Putamen (tissue), 1 donor: ENCODE measurements at regions not wholly inside any gene's neighbourhood (a gene's known extent, or its start where the extent isn't known, plus 50 kb on each side); places are given as distances from the start of the nearest gene placed in this dataset.

Source experiments
- DNase-seq: peaks from one replicate; pipeline ENCODE4 v3.0.0-alpha.2; 2016; ENCODE audit warnings: low spot score

- peak; percentile 37 for DNase-seq
Observed at GRCh38 chr18:39675368-39675767, 2109.8 kb upstream of the CELF4 start.

GRCh38 chr18:39672171-39672570, 2106.6 kb upstream of the CELF4 start:
- DNase-seq = no peak

DNA sequence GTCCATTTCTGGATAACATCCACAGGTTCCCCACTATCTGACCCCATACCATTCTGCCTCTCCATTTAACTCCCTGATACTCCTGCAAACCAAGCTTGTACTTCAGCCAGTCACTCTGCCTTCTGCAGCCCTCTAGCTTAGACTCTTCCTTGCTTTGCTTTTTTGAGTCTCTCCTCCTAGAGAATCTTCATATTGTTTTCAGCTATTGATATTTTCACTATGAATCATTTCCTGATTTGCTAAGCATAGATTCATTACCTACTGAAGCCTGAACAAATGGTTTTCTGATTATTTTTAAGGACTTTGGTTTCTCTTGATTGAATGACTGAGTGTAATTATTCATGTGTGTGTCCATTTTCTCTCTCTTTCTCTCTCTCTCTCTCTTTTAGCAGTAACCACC, 2102.3 kb upstream of the CELF4 start:
- DNase-seq = no peak

DNA sequence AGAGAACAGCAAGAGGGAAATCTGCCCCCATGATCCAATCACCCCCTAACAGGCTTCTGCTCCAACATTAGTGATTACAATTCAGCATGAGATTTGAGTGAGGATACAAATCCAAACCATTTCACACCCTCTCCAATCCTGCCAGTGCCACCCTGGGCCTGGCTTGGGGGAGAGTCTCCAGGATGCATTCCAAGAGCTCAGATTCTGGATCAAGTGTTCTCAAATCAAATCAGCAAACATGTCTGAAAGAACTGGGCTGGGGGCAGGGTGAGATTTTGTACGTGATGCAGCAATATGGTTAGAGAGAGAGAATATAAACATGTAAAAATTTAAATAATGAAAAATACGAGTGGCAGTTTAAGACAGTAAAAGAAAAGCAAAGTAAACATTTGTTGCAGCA, 2100.9 kb upstream of the CELF4 start:
- DNase-seq = no peak

DNA sequence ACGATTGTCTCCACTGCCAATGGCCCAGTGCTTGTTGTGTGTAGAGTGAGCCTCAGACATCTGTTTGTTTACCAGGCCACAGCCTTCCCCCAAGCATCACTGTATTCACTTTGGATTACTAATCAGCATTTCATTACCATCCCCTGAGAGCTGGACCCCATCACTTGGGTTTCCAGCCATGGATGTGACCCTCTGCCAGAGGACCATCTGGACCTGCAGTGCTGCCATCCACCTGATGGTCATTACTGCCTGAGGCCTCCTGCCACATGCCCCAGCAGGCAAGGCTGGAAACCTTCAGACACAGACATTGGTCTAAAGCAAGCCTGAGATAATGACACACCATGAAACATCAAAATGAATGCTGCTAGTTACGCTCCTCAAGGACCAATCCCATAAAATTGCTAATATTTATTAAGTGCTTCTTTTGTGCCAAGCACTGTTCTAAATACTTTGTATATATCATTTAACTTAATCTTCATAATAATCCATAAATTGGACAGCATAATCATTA, 2096.3 kb upstream of the CELF4 start:
- DNase-seq = no peak

- no peak for DNase-seq
Observed at GRCh38 chr18:39660141-39660540, 2094.5 kb upstream of the CELF4 start.

DNA sequence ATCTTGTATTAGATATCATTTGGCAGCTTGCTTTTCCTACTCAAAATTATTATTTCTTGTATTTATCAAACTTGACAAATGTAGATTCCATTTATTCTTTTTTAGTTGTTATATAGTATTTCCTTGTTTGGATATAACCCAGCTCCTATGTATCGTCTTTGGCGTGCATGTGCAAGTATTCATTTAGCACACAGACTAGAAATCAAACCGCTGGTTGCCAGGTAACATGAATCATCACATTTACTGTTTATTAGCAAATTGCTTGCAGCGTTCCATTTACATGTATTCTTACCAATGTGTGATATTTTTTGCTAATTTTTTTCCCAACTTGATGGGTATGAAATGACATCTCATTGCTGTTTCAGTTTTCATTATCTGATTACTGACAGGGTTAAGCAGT, 2089.7 kb upstream of the CELF4 start:
- no peak for DNase-seq

GRCh38 chr18:39653221-39653620, 2087.6 kb upstream of the CELF4 start:
- DNase-seq = no peak

DNA sequence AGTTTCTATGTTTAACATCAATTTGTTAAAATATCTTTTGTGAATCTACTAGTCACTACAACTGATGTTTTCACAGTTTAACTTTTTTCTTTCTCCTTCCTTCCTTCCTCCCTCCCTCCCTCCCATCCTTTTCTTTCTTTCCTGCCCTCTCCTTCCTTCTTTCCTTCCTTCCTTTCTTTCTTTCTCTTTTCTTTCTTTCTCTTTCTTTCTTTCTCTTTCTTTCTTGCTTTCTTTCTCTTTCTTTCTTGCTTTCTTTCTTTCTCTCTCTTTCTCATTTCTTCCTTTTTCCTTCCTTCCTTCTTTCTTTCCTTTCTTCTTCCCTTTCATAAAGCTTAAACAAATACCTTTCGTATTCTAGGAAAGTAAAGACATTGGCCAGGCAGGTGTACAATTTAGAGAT, 2083.0 kb upstream of the CELF4 start:
- DNase-seq = no peak

GRCh38 chr18:39647627-39648534, 2082.3 kb upstream of the CELF4 start:
- no peak for DNase-seq

GRCh38 chr18:39638224-39638623, 2072.6 kb upstream of the CELF4 start:
- DNase-seq = no peak

- DNase-seq = no peak
Observed at GRCh38 chr18:39636931-39637330, 2071.3 kb upstream of the CELF4 start.

DNA sequence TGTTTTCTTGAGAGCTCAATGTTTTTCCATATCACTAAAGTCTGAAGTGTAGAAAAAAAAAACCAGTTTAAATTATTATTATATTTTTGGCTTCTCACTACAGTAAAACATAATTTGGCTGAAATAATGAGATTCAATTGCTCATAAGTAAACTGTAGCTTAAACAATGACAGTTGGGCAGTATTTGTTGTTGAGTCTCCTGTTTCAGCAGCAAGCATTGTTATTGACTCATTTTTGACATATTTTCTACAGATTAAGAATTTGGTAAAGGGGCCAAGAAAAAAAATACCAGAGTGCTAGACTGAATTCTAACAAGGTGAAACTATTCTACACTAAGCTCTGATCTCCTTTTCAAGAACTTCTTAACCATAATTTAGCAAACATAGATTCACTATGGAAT, 2070.4 kb upstream of the CELF4 start:
- no peak for DNase-seq

- no peak for DNase-seq
Observed at GRCh38 chr18:39635192-39635591, 2069.6 kb upstream of the CELF4 start.

GRCh38 chr18:39627936-39628335, 2062.3 kb upstream of the CELF4 start:
- DNase-seq = no peak

DNA sequence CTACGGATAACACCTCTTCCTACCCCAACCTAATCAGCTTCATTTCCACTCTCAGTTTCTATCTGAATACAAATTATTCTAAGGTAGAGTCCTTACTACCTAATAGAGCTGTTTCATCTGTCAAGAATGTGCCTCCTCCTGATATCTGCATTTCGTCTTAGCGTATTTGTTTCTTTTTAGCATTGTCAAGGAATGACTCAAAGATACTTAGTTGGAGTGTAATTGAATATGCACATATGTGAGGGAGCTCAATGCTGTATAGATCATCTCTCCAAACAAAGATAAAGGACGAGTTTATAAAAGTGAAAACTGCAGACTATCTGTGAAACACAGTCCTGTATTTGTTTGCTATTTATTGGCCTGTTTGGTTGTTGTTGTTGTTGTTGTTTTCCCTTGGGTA, 2059.4 kb upstream of the CELF4 start:
- no peak for DNase-seq

DNA sequence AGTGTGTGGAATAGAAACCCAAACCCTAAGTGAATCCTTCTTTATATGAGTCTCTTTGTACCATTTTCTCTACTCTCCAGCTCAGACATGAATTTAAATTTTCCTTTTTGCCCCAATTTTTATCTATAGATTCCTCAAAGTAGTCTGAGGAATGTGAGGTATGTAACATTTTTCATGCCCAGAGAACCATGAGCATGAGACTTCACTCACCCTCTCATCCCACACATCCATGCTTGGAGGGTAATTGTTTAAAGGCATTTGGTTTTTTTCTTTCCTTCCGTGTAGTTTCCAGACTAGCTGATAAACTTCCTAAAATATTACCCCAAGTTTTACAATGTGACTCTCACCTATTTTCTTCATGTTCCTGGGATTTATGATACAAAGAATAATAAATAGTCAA, 2056.8 kb upstream of the CELF4 start:
- DNase-seq = no peak

- DNase-seq = no peak
Observed at GRCh38 chr18:39620551-39621168, 2055.1 kb upstream of the CELF4 start.

DNA sequence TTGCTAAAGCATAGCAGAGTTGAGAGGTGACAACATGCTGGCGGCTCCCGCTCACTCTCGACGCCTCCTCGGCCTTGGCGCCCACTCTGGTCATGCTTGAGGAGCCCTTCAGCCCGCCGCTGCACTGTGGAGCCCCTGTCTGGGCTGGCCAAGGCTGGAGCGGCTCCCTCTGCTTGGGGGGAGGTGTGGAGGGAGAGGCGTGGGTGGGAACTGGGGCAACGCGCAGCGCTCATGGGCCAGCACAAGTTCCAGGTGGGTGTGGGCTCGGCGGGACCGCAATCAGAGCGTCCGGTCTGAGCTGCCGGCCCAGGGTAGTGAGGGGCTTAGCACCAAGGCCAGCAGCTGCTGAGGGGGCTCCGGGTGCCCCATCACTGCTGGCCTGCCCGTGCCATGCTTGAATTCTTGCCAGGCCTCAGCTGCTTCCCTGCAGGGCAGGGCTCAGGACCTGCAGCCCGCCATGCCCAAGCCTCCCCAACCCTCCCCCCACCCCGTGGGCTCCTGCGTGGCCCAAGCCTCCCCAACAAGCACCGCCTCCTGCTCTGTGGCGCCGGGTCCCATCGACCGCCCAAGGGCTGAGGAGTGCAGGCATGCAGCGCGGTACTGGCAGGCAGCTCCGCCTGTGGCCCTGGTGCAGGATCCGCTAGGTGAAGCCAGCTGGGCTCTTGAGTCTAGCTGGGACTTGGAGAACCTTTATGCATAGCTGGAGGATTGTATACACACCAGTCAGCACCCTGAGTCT, 2052.8 kb upstream of the CELF4 start:
- no peak for DNase-seq

GRCh38 chr18:39611381-39612100, 2045.9 kb upstream of the CELF4 start:
- DNase-seq = no peak

- DNase-seq = no peak
Observed at GRCh38 chr18:39607034-39607433, 2041.4 kb upstream of the CELF4 start.

GRCh38 chr18:39604836-39605235, 2039.2 kb upstream of the CELF4 start:
- DNase-seq = no peak
